K562 (cell line): ENCODE measurements at regions not wholly inside any gene's neighbourhood (a gene's known extent, or its start where the extent isn't known, plus 50 kb on each side); places are given as distances from the start of the nearest gene placed in this dataset.

Experiments
- ATAC-seq: fragments of 200-7000 bp; cut with Tn5 transposase; 3 replicates; pipeline ENCODE4 v1.9.1; 2020; ENCODE audit warnings: moderate library complexity
- BruUV-seq: library from RNA; stranded (reverse); fragments of 400-500 nt; replicated peaks from 2 replicates; lab custom pipeline; 2021; lab: Mats Ljungman, UMichigan
- CTCF ChIA-PET: fragments of 300-600 bp; formaldehyde crosslinking; extraction: SDS; loops from one replicate; lab custom pipeline; 2021; ENCODE audit warnings: low intra/inter-chr PET ratio; lab: Yijun Ruan, JAX
- POLR2A ChIA-PET: fragments of 300-600, 350-650 bp; sonication (Branson Sonifier 250); formaldehyde crosslinking; extraction: SDS; loops from one replicate; lab custom pipeline; 2021; ENCODE audit warnings: antibody characterized with exemption, inconsistent platforms; lab: Yijun Ruan, JAX
- DNase-seq, 4 experiments: peaks; one replicate each; pipeline versions ENCODE4 v3.0.0 to v3.0.0-alpha.2; 2011 to 2018; ENCODE audit warnings: low spot score in 3 of 4, mixed read lengths in 3 of 4; ENCODE audit errors: extremely low read depth in 1 of 4
- FAIRE-seq: peaks from 2 replicates; lab custom pipeline; 2011; peaks lifted over from hg19 to GRCh38; lab: Jason Lieb, UNC
- H2AFZ ChIP-seq: 2 replicates; pipeline ENCODE4 v1.6.0; 2011; ENCODE audit warnings: low read depth, low read length, control low read depth, inconsistent platforms
- H3K27ac ChIP-seq: fragments of 200-600 bp; 3 replicates; pipeline ENCODE4 v1.8.0; 2011; ENCODE audit warnings: low read depth, mild to moderate bottlenecking, control low read depth, inconsistent platforms, low read length, moderate library complexity, mixed read lengths; ENCODE audit errors: extremely low read depth
- H3K27me3 ChIP-seq, 2 experiments: fragments of 300-600 bp in 1 of 2; 2 replicates in 1 of 2; 3 replicates in 1 of 2; pipeline versions ENCODE4 v1.6.0 to v1.8.0; 2011; ENCODE audit warnings: inconsistent platforms in 2 of 2, low read length in 2 of 2, mild to moderate bottlenecking in 1 of 2, mixed read lengths in 1 of 2, moderate library complexity in 1 of 2; ENCODE audit not compliant: control insufficient read depth in 2 of 2, insufficient read depth in 2 of 2
- H3K36me3 ChIP-seq: fragments of 300-600 bp; 3 replicates; pipeline ENCODE4 v1.8.0; 2011; ENCODE audit warnings: mild to moderate bottlenecking, low read length, inconsistent platforms; ENCODE audit not compliant: control insufficient read depth, insufficient read depth
- H3K4me1 ChIP-seq, 2 experiments: fragments of 200-600 bp in 1 of 2; replicated peaks in 1 of 2; 2 replicates in 1 of 2; 3 replicates in 1 of 2; pipeline versions ENCODE4 v1.5.1 to v1.8.0; 2011; ENCODE audit warnings: inconsistent platforms in 2 of 2, low read length in 2 of 2, mild to moderate bottlenecking in 1 of 2, mixed read lengths in 1 of 2, moderate library complexity in 1 of 2; ENCODE audit not compliant: control insufficient read depth in 2 of 2, insufficient read depth in 2 of 2
- H3K4me2 ChIP-seq: 2 replicates; pipeline ENCODE4 v1.6.1; 2011; ENCODE audit warnings: low read length, control low read depth, inconsistent platforms, mixed read lengths; ENCODE audit not compliant: insufficient read depth
- H3K4me3 ChIP-seq: fragments of 200-600 bp; sonication (generic), shearing (Covaris generic); 2 replicates; pipeline ENCODE4 v1.5.1; 2016; ENCODE audit warnings: control low read depth, inconsistent platforms
- H3K79me2 ChIP-seq: fragments of 200-600 bp; 3 replicates; pipeline ENCODE4 v1.8.0; 2011; ENCODE audit warnings: low read length, inconsistent platforms; ENCODE audit not compliant: control insufficient read depth, insufficient read depth
- H3K9ac ChIP-seq, 2 experiments: 2 replicates each; pipeline versions ENCODE4 v1.6.0 to v1.6.1; 2011; ENCODE audit warnings: low read depth in 2 of 2, low read length in 2 of 2, control low read depth in 1 of 2, inconsistent platforms in 1 of 2, mild to moderate bottlenecking in 1 of 2, mixed read lengths in 1 of 2; ENCODE audit not compliant: insufficient read depth in 1 of 2
- H3K9me1 ChIP-seq: one replicate; pipeline ENCODE4 v1.6.0; 2011; ENCODE audit warnings: inconsistent platforms, mild to moderate bottlenecking, low read length, moderate library complexity; ENCODE audit not compliant: control insufficient read depth, insufficient read depth
- H3K9me3 ChIP-seq: replicated peaks from 2 replicates; pipeline ENCODE4 v1.5.1; 2011; ENCODE audit warnings: low read depth, low read length, inconsistent platforms; ENCODE audit not compliant: control insufficient read depth, insufficient read depth
- H4K20me1 ChIP-seq: replicated peaks from 2 replicates; pipeline ENCODE4 v1.6.1; 2011; ENCODE audit warnings: low read length, inconsistent platforms, mixed read lengths; ENCODE audit not compliant: control insufficient read depth, insufficient read depth
- AFF1 ChIP-seq, 2 experiments: fragments of 450-650 bp; IDR thresholded peaks; 2 replicates each; pipeline ENCODE4 v1.6.1; 2018; ENCODE audit warnings: mild to moderate bottlenecking in 2 of 2, low read depth in 1 of 2; ENCODE audit not compliant: partially characterized antibody in 2 of 2
- BRD9 ChIP-seq: fragments of 450-650 bp; IDR thresholded peaks from 2 replicates; pipeline ENCODE4 v1.6.1; 2018; ENCODE audit warnings: low read depth; ENCODE audit not compliant: partially characterized antibody
- GTF2E2 ChIP-seq: fragments of 200-800 bp; sonication (Bioruptor generic); IDR thresholded peaks from 2 replicates; pipeline ENCODE4 v1.6.1; 2016; ENCODE audit warnings: missing genetic modification characterization, missing compliant biosample characterization
- ID3 ChIP-seq, 2 experiments: fragments of 250-450 bp in 1 of 2; fragments of 450-650 bp in 1 of 2; sonication (Bioruptor Pico) in 1 of 2; IDR thresholded peaks; 2 replicates each; pipeline versions ENCODE4 v1.6.1 to v1.8.0; 2016 to 2021; ENCODE audit warnings: mild to moderate bottlenecking in 2 of 2, moderate library complexity in 2 of 2, missing compliant biosample characterization in 1 of 2, missing genetic modification characterization in 1 of 2
- MAFG ChIP-seq: fragments of 450-650 bp; conservative IDR thresholded peaks from 2 replicates; pipeline ENCODE4 v1.6.1; 2016; ENCODE audit warnings: missing genetic modification characterization, missing compliant biosample characterization
- MCM7 ChIP-seq, 2 experiments: fragments of 450-650 bp; IDR thresholded peaks; 2 replicates each; pipeline ENCODE4 v1.6.1; 2016 to 2018
- NKRF ChIP-seq: fragments of 450-650 bp; IDR thresholded peaks from 2 replicates; pipeline ENCODE4 v1.6.1; 2016; ENCODE audit warnings: borderline replicate concordance
- RBM22 ChIP-seq: fragments of 200-400 bp; formaldehyde crosslinking; IDR thresholded peaks from 2 replicates; pipeline ENCODE4 v1.6.1; 2018; ENCODE audit warnings: low read length, low read depth; ENCODE audit not compliant: poor library complexity, severe bottlenecking
- RNF219 ChIP-seq: fragments of 250-450 bp; sonication (Bioruptor Pico); IDR thresholded peaks from 2 replicates; pipeline ENCODE4 v1.5.0; 2022; ENCODE audit warnings: mild to moderate bottlenecking
- TAL1 ChIP-seq: fragments of 450-650 bp; IDR thresholded peaks from 2 replicates; pipeline ENCODE4 v1.6.1; 2016; ENCODE audit warnings: mild to moderate bottlenecking
- WGBS: fragments of 100-300 bp; shearing (Covaris generic); methylation state at CpG from one replicate; pipeline ENCODE4 v1.1.6; 2016; ENCODE audit warnings: low coverage, mixed read lengths; ENCODE audit not compliant: insufficient coverage; ENCODE audit errors: missing lambda C conversion rate; 5-methylcytosine and 5-hydroxymethylcytosine counted together
- in situ Hi-C: fragments of 300-500 bp; cut with MboI; formaldehyde crosslinking; loops from 4 replicates; pipeline ENCODE4 v1.15.0; 2018; ENCODE audit warnings: inconsistent platforms, mixed read lengths
- intact Hi-C: fragments of 100-400 bp; cut with micrococcal nuclease; formaldehyde crosslinking; loops from 2 replicates; pipeline ENCODE4 v1.14.2; 2022
- TF ChIP-seq, protein P1 (sequence below): fragments of 450-650 bp; IDR thresholded peaks from 2 replicates; pipeline ENCODE4 v1.6.1; 2014; ENCODE audit warnings: low read depth, mild to moderate bottlenecking, moderate library complexity, borderline replicate concordance

- 0% methylated on average over 4 of the region's 5 CpGs for WGBS
- no peak overlapping the region for H3K4me2 ChIP-seq
- in situ Hi-C loops, result no loop called here
- FAIRE-seq (no peak), ATAC-seq (no peak), DNase-seq (no peak)
- no peak overlapping the region for H2AFZ ChIP-seq
- H3K27me3 ChIP-seq, result no peaks in the 10 kb centered on the region
- no peaks in the 10 kb centered on the region for H3K36me3 ChIP-seq
- H3K4me1 ChIP-seq, result no peaks in the 10 kb centered on the region
- intact Hi-C loops, result no loop called here
- H3K79me2 ChIP-seq, result no peaks in the 10 kb centered on the region
- no TSS peak for BruUV-seq
- ChIA-PET POLR2A (no interaction called here), CTCF (no interaction called here)
- H3K9me1 ChIP-seq, result no peaks in the 10 kb centered on the region
- H3K9me3 ChIP-seq, result no peaks in the 10 kb centered on the region
- no peak overlapping the region for H3K27ac ChIP-seq
- H3K4me3 ChIP-seq, result no peak overlapping the region
- no peak overlapping the region for H3K9ac ChIP-seq
- H4K20me1 ChIP-seq, result no peaks in the 10 kb centered on the region
- TF ChIP-seq ID3 (CRISPR knock-in tag; IDR thresholded peaks at IDR 0.05) (no peak), ID3 (tag; IDR thresholded peaks at IDR 0.05) (no peak), NKRF (no peak), GTF2E2 (no peak), MAFG (tag) (no peak), TAL1 (no peak), BRD9 (no peak), MCM7 (IDR thresholded peaks at IDR 0.05) (no peak), RBM22 (no peak), RNF219 (CRISPR knock-in tag) (no peak), AFF1 (IDR thresholded peaks at IDR 0.05; ENCODE audit: low read depth in 1 of 2, partially characterized antibody in 2 of 2) (no peak)
- TF ChIP-seq, protein P1, sequence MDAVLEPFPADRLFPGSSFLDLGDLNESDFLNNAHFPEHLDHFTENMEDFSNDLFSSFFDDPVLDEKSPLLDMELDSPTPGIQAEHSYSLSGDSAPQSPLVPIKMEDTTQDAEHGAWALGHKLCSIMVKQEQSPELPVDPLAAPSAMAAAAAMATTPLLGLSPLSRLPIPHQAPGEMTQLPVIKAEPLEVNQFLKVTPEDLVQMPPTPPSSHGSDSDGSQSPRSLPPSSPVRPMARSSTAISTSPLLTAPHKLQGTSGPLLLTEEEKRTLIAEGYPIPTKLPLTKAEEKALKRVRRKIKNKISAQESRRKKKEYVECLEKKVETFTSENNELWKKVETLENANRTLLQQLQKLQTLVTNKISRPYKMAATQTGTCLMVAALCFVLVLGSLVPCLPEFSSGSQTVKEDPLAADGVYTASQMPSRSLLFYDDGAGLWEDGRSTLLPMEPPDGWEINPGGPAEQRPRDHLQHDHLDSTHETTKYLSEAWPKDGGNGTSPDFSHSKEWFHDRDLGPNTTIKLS, result no peak
These were observed 684.8 kb downstream of the SOCS6 start for GRCh38 chr18:70973626-70974025.
